Esophagus squamous epithelium (tissue), 4 donors: ENCODE measurements at regions not wholly inside any gene's neighbourhood (a gene's known extent, or its start where the extent isn't known, plus 50 kb on each side); places are given as distances from the start of the nearest gene placed in this dataset.

ENCODE experiments used
- CTCF ChIP-seq, 6 experiments: fragments of 450-650 bp in 4 of 6; fragments of 200-600 bp in 2 of 6; sonication (generic) in 2 of 6; IDR thresholded peaks; one replicate each; pipeline ENCODE4 v1.5.1; 2016 to 2019; ENCODE audit warnings: antibody characterized with exemption in 6 of 6, mild to moderate bottlenecking in 4 of 6, moderate library complexity in 4 of 6
- POLR2A ChIP-seq, 4 donors: fragments of 450-650 bp; IDR thresholded peaks; one replicate each; pipeline ENCODE4 v1.6.1; 2017; ENCODE audit warnings: antibody characterized with exemption in 4 of 4, mild to moderate bottlenecking in 4 of 4, moderate library complexity in 3 of 4

GRCh38 chrY:7467796-7468520 lies 556.4 kb upstream of the AMELY start:
- TF ChIP-seq POLR2A (IDR thresholded peaks at IDR 0.05) (no peak), CTCF (IDR thresholded peaks at IDR 0.05) (no peak)
